Germinal center (tissue), 1 donor: ENCODE measurements at regions not wholly inside any gene's neighbourhood (a gene's known extent, or its start where the extent isn't known, plus 50 kb on each side); places are given as distances from the start of the nearest gene placed in this dataset.
"Not testable (repeated sequence)": the region's sequence is repeated elsewhere in the genome, so short reads cannot be mapped to it uniquely, and the experiment has no call there.

Experiments
- DNase-seq: peaks from one replicate; pipeline ENCODE4 v3.0.0; 2012; ENCODE audit warnings: mixed read lengths, low spot score

GRCh38 chr5:125476901-125477585, 730.6 kb upstream of the ZNF608 start:
- DNase-seq = no peak

- no peak for DNase-seq
Measured at GRCh38 chr5:125477586-125477975, 731.1 kb upstream of the ZNF608 start.

- no peak for DNase-seq
Measured at GRCh38 chr5:125478599-125478998, 732.2 kb upstream of the ZNF608 start.

GRCh38 chr5:125480911-125481310, 734.5 kb upstream of the ZNF608 start:
- DNase-seq = no peak

GRCh38 chr5:125481506-125482465, 735.3 kb upstream of the ZNF608 start:
- no peak for DNase-seq

- DNase-seq = no peak
Measured at GRCh38 chr5:125483609-125484008, 737.2 kb upstream of the ZNF608 start.

- no peak for DNase-seq
Measured at GRCh38 chr5:125484272-125484741, 737.9 kb upstream of the ZNF608 start.

- peak; percentile 2 for DNase-seq
Measured at GRCh38 chr5:125484742-125485641, 738.6 kb upstream of the ZNF608 start.

- no peak for DNase-seq
Measured at GRCh38 chr5:125485771-125486170, 739.3 kb upstream of the ZNF608 start.

- no peak for DNase-seq
Measured at GRCh38 chr5:125486634-125487033, 740.2 kb upstream of the ZNF608 start.

- DNase-seq = no peak
Measured at GRCh38 chr5:125487231-125487630, 740.8 kb upstream of the ZNF608 start.

- not testable (repeated sequence) for DNase-seq
Measured at GRCh38 chr5:125487652-125488051, 741.2 kb upstream of the ZNF608 start.

GRCh38 chr5:125489146-125489545, 742.7 kb upstream of the ZNF608 start:
- no peak for DNase-seq

GRCh38 chr5:125491986-125492492, 745.6 kb upstream of the ZNF608 start:
- DNase-seq = no peak

- DNase-seq = no peak
Measured at GRCh38 chr5:125492977-125493376, 746.5 kb upstream of the ZNF608 start.

GRCh38 chr5:125496393-125496792, 750.0 kb upstream of the ZNF608 start:
- DNase-seq = no peak

- no peak for DNase-seq
Measured at GRCh38 chr5:125497651-125498050, 751.2 kb upstream of the ZNF608 start.

- DNase-seq = no peak
Measured at GRCh38 chr5:125499636-125500332, 753.3 kb upstream of the ZNF608 start.

- DNase-seq = no peak
Measured at GRCh38 chr5:125501396-125501795, 755.0 kb upstream of the ZNF608 start.

- DNase-seq = no peak
Measured at GRCh38 chr5:125503946-125504345, 757.5 kb upstream of the ZNF608 start.

- no peak for DNase-seq
Measured at GRCh38 chr5:125505115-125505514, 758.7 kb upstream of the ZNF608 start.
